ENCODE measurements at regions not wholly inside any gene's neighbourhood (a gene's known extent, or its start where the extent isn't known, plus 50 kb on each side); places are given as distances from the start of the nearest gene placed in this dataset.

DNA sequence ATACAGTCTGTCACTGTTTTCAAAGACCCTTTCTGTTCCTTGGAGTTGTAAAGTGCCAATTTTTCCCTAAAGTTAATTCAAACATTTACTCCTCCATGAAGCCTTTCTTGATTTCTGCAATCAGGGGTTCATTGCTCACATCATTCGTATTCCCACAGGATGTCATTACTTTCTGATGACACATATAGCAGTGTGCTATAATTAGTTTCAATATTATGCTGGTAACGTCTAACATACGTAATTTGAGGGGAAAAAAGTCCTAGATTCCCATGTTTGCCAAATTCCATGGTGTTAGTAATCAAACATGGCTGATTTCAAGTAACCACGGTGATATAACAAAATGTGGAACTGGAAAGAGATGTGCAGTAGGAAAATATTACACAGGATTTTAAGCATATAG is 468.2 kb upstream of the MEF2C start:
- no peak for TF ChIP-seq ZNF274 (IDR thresholded peaks at IDR 0.05; ENCODE audit: low read depth, low read length)
- no peak for TF ChIP-seq YY1 (IDR thresholded peaks at IDR 0.05; ENCODE audit: insufficient read depth, insufficient read length)
- TF ChIP-seq SUZ12 (IDR thresholded peaks at IDR 0.05; ENCODE audit: extremely low read depth, insufficient read depth, insufficient read length) = no peak

Data from NT2/D1 (cell line).